ENCODE measurements at regions not wholly inside any gene's neighbourhood (a gene's known extent, or its start where the extent isn't known, plus 50 kb on each side); places are given as distances from the start of the nearest gene placed in this dataset.

DNA sequence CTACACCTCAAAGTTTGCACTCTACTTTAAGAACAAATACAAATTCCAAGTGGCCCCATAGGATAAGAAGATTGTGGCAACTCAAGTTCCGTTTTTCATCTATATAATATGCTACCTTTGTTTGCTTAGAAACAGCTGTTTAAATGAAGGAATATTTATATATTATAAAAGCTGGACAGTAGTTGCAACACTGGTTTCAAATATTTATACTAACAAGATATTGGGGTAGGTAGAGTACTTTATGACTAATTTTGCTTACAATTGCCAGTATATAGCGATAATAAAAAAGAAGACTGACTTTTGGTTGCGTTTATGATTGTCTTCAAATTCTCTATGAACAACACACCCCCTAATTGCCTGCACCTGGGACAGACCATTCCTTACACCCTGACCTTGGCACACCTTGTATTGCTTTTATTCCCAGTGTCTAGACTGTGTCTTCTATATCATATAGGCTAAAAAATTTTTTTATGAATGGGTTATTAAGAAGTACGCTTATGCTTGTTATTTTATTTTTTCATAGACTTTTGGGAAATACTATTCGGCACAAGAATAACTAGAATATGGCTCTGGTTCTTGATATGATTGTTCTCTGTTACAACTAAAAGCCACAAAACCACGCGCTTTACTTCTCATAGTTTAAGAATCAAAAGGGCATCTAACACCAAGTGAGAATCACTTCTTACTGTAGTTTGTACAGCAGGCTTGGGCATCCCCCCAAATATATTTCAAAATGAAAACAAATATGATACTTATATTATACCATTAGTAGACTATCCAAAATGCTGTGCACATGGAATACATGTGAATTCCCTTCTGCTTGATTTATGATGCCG, 455.4 kb upstream of the DCN start:
- TF ChIP-seq, protein P1, sequence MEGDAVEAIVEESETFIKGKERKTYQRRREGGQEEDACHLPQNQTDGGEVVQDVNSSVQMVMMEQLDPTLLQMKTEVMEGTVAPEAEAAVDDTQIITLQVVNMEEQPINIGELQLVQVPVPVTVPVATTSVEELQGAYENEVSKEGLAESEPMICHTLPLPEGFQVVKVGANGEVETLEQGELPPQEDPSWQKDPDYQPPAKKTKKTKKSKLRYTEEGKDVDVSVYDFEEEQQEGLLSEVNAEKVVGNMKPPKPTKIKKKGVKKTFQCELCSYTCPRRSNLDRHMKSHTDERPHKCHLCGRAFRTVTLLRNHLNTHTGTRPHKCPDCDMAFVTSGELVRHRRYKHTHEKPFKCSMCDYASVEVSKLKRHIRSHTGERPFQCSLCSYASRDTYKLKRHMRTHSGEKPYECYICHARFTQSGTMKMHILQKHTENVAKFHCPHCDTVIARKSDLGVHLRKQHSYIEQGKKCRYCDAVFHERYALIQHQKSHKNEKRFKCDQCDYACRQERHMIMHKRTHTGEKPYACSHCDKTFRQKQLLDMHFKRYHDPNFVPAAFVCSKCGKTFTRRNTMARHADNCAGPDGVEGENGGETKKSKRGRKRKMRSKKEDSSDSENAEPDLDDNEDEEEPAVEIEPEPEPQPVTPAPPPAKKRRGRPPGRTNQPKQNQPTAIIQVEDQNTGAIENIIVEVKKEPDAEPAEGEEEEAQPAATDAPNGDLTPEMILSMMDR (conservative IDR thresholded peaks at IDR 0.05) = no peak
- no peak for TF ChIP-seq EZH2 (IDR thresholded peaks at IDR 0.05; ENCODE audit: low read depth)

All from PC-9 (cell line).